ENCODE measurements at regions not wholly inside any gene's neighbourhood (a gene's known extent, or its start where the extent isn't known, plus 50 kb on each side); places are given as distances from the start of the nearest gene placed in this dataset.

DNA sequence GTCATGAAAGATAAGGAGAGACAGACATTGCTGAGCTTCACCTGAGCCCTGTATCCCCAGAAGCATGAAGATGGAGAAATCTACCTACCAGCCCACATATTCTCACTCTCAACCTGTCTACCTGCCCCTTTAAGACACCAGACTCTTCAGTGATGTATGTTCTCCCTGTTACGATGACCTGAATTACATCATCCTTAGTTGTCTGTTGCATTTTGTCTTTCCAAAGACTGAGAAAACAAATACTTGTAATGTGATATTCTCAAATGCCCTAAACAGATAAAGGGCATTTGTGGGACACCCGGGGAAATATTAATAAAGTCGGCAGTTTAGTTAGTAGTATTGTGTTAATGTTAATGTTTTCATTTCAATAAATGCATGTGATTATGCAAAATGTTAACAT, 305.8 kb upstream of the IGFBP3 start:
- POLR2A ChIA-PET, result no interaction called here
- Histone ChIP-seq H3K9me2 (ENCODE audit: insufficient read depth, low read length) (no peaks in the 10 kb centered on the region), H4K20me1 (ENCODE audit: insufficient read depth, low read length) (no peaks in the 10 kb centered on the region), H3K36me3 (ENCODE audit: insufficient read depth, low read length) (no peaks in the 10 kb centered on the region), H3K4me3 (ENCODE audit: low read depth, low read length, poor library complexity, severe bottlenecking) (no peak overlapping the region), H3K9me3 (ENCODE audit: low read length) (no peaks in the 10 kb centered on the region), H2AFZ (ENCODE audit: low read length) (no peak overlapping the region), H3K27ac (ENCODE audit: low read depth, low read length, poor library complexity, severe bottlenecking) (no peak overlapping the region), H3K4me1 (ENCODE audit: insufficient read depth, low read length, poor library complexity, severe bottlenecking) (no peaks in the 10 kb centered on the region), H3K4me2 (ENCODE audit: low read length) (no peak overlapping the region), H3K79me2 (ENCODE audit: insufficient read depth, low read depth, low read length) (no peaks in the 10 kb centered on the region)
- intact Hi-C loops (cut with micrococcal nuclease; ENCODE audit: unreplicated experiment), result no loop called here
- no peak for TF ChIP-seq EZH2phosphoT487 (IDR thresholded peaks at IDR 0.05; ENCODE audit: borderline replicate concordance, low read depth, low read length)
- no peak for DNase-seq (ENCODE audit: low spot score)
- CTCF ChIA-PET (ENCODE audit: unreplicated experiment), result no interaction called here
- BruUV-seq (replicated peaks), result no TSS peak

DNA sequence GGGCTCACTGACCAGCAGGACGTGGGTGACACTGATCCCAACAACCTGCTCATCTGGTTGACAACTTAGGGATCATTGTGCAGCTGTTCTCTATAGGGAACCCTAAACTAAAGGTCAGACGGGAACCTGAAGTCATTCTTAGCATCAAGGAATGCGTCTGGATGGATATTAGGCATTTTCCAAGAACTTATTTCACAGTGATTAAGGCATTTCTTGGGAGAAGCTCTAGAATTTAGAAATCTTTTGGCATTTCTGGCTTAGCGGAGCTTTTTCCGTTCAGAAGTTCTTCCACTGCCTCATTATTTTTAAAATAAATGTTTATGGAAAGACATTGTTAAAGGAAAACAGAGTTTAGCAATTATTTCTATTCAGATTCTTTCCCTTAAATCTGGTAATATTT, 303.3 kb upstream of the IGFBP3 start:
- CTCF ChIA-PET (ENCODE audit: unreplicated experiment), result no interaction called here
- H3K4me2 ChIP-seq (ENCODE audit: low read length), result no peak overlapping the region
- DNase-seq (ENCODE audit: low spot score), result no peak
- no peak overlapping the region for H2AFZ ChIP-seq (ENCODE audit: low read length)
- H3K27ac ChIP-seq (ENCODE audit: low read depth, low read length, poor library complexity, severe bottlenecking), result no peak overlapping the region
- no peaks in the 10 kb centered on the region for H3K79me2 ChIP-seq (ENCODE audit: insufficient read depth, low read depth, low read length)
- no peaks in the 10 kb centered on the region for H4K20me1 ChIP-seq (ENCODE audit: insufficient read depth, low read length)
- no TSS peak for BruUV-seq (replicated peaks)
- no peak for TF ChIP-seq EZH2phosphoT487 (IDR thresholded peaks at IDR 0.05; ENCODE audit: borderline replicate concordance, low read depth, low read length)
- POLR2A ChIA-PET, result no interaction called here
- intact Hi-C loops (cut with micrococcal nuclease; ENCODE audit: unreplicated experiment), result no loop called here
- H3K4me3 ChIP-seq (ENCODE audit: low read depth, low read length, poor library complexity, severe bottlenecking), result no peak overlapping the region
- H3K4me1 ChIP-seq (ENCODE audit: insufficient read depth, low read length, poor library complexity, severe bottlenecking), result no peaks in the 10 kb centered on the region
- no peaks in the 10 kb centered on the region for H3K9me3 ChIP-seq (ENCODE audit: low read length)
- H3K36me3 ChIP-seq (ENCODE audit: insufficient read depth, low read length), result no peaks in the 10 kb centered on the region
- H3K9me2 ChIP-seq (ENCODE audit: insufficient read depth, low read length), result no peaks in the 10 kb centered on the region

- Histone ChIP-seq H3K4me1 (ENCODE audit: insufficient read depth, low read length, poor library complexity, severe bottlenecking) (no peaks in the 10 kb centered on the region), H3K79me2 (ENCODE audit: insufficient read depth, low read depth, low read length) (no peaks in the 10 kb centered on the region), H3K4me3 (ENCODE audit: low read depth, low read length, poor library complexity, severe bottlenecking) (no peak overlapping the region), H3K4me2 (ENCODE audit: low read length) (no peak overlapping the region), H3K9me3 (ENCODE audit: low read length) (no peaks in the 10 kb centered on the region), H4K20me1 (ENCODE audit: insufficient read depth, low read length) (no peaks in the 10 kb centered on the region), H3K36me3 (ENCODE audit: insufficient read depth, low read length) (no peaks in the 10 kb centered on the region), H3K9me2 (ENCODE audit: insufficient read depth, low read length) (no peaks in the 10 kb centered on the region), H2AFZ (ENCODE audit: low read length) (no peak overlapping the region), H3K27ac (ENCODE audit: low read depth, low read length, poor library complexity, severe bottlenecking) (no peak overlapping the region)
- CTCF ChIA-PET (ENCODE audit: unreplicated experiment), result no interaction called here
- no peak for DNase-seq (ENCODE audit: low spot score)
- POLR2A ChIA-PET, result interaction anchor here (1.3 kb wide), 1 partner anchor 13 kb away, joined by 4 read pairs; no protein-coding TSS in a partner anchor
- TF ChIP-seq EZH2phosphoT487 (IDR thresholded peaks at IDR 0.05; ENCODE audit: borderline replicate concordance, low read depth, low read length) (no peak), CTCF (conservative IDR thresholded peaks at IDR 0.05; ENCODE audit: low read length) (no peak)
- intact Hi-C loops (cut with micrococcal nuclease; ENCODE audit: unreplicated experiment), result no loop called here
- no TSS peak for BruUV-seq (replicated peaks)
Observed at GRCh38 chr7:46220066-46220630, 299.1 kb upstream of the IGFBP3 start.
